AG10803 (cell line): ENCODE measurements at regions not wholly inside any gene's neighbourhood (a gene's known extent, or its start where the extent isn't known, plus 50 kb on each side); places are given as distances from the start of the nearest gene placed in this dataset.

ENCODE experiments used
- DNase-seq: peaks from one replicate; pipeline ENCODE4 v3.0.0; 2010; ENCODE audit warnings: low read depth
- H3K4me3 ChIP-seq: 2 replicates; pipeline ENCODE4 v1.5.1; 2011; ENCODE audit warnings: mild to moderate bottlenecking, low read length, control low read depth
- CTCF ChIP-seq: conservative IDR thresholded peaks from 2 replicates; pipeline ENCODE4 v1.5.1; 2011; ENCODE audit warnings: mild to moderate bottlenecking, low read length, control low read depth, inconsistent platforms

DNA sequence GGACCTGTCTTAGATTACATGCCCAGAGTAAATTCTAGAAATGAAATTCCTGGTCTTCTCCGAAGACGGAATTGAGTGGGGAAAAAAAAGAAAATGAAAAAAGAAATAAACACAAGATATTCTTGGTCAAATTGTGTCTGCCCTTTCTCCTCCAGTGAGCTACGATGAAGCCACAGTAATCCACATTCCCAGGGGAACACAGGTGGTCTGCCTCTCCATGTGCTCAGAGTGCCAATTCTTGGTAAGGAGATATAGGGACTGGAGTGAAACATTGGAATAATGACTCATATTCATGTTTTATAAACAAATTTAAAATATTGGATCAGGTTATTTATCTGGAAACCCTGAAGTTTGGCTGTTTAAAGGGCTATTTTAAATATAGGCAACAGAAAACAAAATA is 54.2 kb upstream of the MGST2 start:
- no peak for DNase-seq
- no peak overlapping the region for H3K4me3 ChIP-seq
- no peak for TF ChIP-seq CTCF

DNA sequence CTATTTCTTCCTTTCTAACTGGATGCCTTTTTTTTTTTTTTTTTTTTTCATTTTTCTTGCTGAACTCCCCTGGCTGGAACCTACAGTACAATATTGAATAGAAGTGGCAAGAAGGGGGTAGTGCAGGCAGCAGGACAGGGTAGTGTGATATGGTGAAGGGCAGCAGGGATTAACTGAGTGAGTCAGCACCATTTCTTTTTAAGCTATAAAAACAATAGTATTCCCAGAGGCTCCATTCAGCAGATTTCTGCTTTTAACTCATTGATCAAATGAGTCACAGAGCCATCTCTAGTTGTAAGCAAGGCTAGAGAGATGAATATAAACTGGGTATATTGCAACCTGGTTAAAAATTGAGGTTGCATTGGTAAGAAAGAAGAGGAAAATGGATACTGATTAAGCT is 53.6 kb upstream of the SETD7 start:
- no peak for TF ChIP-seq CTCF
- no peak overlapping the region for H3K4me3 ChIP-seq
- DNase-seq: peak; percentile 24

- no peak for TF ChIP-seq CTCF
- H3K4me3 ChIP-seq: no peak overlapping the region
- no peak for DNase-seq
Observed at GRCh38 chr4:139607502-139608060, 51.6 kb upstream of the SETD7 start.

DNA sequence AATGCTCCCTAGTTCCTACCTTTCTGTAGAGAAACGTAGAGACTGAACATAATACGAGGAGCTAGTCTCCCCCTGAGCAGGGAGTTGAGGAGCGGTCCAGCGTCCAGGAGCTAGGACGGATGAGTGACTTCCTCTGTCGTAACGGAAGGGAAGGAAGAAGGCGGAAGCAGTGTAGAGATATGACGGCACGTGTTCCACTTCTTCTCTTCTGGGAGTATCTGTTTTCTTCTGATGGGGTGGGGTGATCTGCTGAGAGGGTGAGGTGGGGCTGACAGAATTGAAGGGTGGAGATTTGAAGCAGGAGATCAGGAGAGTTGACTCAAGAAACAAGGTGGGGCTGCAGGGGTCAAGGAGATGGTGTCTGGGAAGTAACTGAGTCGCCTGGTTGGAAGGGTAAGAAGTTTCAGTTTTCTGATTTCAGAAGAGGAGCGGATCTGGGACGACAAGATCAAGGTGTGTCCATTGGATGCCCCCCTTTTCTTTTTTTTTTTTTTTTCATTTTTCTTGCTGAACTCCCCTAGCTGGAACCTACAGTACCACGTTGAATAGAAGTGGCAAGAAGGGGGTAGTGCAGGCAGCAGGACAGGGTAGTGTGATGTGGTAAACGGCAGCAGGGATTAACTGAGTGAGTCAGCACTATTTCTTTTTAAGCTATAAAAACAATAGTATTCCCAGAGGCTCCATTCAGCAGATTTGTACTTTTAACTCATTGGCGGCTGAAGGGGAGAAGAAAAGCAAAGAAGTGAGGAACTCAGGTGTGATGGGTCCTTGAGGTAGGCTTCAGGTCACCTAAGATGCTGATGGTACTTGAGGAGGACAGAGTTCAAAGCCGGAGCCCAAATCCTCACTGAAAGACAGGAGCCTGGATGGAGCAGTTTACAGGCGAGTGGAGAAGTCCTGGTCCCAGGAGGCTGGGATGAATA is 50.8 kb upstream of the SETD7 start:
- TF ChIP-seq CTCF: peak; percentile 25; the same call in 1 of the 2 replicates
- H3K4me3 ChIP-seq: no peak overlapping the region
- peak; percentile 51 for DNase-seq

DNA sequence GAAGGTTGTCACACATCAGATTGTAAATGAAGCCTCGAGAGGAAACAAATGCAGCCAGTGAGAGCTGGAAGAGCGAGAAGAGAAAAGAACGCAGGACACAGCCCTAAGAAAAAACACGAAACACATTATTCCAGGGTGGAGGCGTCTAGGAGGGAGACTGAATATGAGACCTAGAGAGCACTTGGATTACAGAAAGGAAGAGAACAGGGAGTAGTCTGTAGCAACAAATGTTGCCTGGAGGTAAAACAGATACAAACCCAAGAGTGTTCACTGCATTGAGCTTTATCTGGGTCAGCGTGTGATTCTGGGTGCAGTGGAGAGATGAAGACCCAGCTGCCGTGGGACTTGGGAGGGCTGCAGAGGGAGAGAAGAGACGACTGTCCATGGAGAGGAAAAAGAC is 50.1 kb upstream of the SETD7 start:
- H3K4me3 ChIP-seq: no peak overlapping the region
- DNase-seq: no peak
- no peak for TF ChIP-seq CTCF
